HepG2 (cell line): ENCODE measurements at regions not wholly inside any gene's neighbourhood (a gene's known extent, or its start where the extent isn't known, plus 50 kb on each side); places are given as distances from the start of the nearest gene placed in this dataset.

Experiments used
- DMTF1 ChIP-seq: sonication (generic); formaldehyde crosslinking; IDR thresholded peaks from 2 replicates; pipeline ENCODE4 v1.4.0; 2020; ENCODE audit warnings: mild to moderate bottlenecking, missing genetic modification reagents
- ZBTB40 ChIP-seq, 2 experiments: fragments of 450-650 bp in 1 of 2; sonication (generic) in 1 of 2; formaldehyde crosslinking in 1 of 2; IDR thresholded peaks; 2 replicates each; pipeline versions ENCODE4 v1.6.1 to v1.8.0; 2016 to 2022; ENCODE audit warnings: antibody characterized with exemption in 1 of 2, mild to moderate bottlenecking in 1 of 2, missing genetic modification reagents in 1 of 2

GRCh38 chr4:122976111-122976510, 53.7 kb upstream of the NUDT6 start (continued):
- TF ChIP-seq DMTF1 (CRISPR knock-in tag) (no peak), ZBTB40 (IDR thresholded peaks at IDR 0.05) (no peak), ZBTB40 (CRISPR knock-in tag; IDR thresholded peaks at IDR 0.05) (no peak)
- TF ChIP-seq, all 625 proteins: peak for 39
